IMR-90 (cell line): ENCODE measurements at regions not wholly inside any gene's neighbourhood (a gene's known extent, or its start where the extent isn't known, plus 50 kb on each side); places are given as distances from the start of the nearest gene placed in this dataset.

Experiments used
- ATAC-seq: fragments of 200-7000 bp; cut with Tn5 transposase; 2 replicates; pipeline ENCODE4 v1.9.1; 2020; ENCODE audit warnings: low read depth, mild to moderate bottlenecking, moderate library complexity
- BruUV-seq: library from RNA; stranded (reverse); fragments of 400-500 nt; replicated peaks from 2 replicates; lab custom pipeline; 2021; lab: Mats Ljungman, UMichigan
- CTCF ChIA-PET: fragments of 300-600 bp; formaldehyde crosslinking; extraction: SDS; loops from one replicate; lab custom pipeline; 2021; ENCODE audit warnings: antibody characterized with exemption; lab: Yijun Ruan, JAX
- POLR2A ChIA-PET: fragments of 300-600 bp; sonication (Branson Sonifier 250); formaldehyde crosslinking; loops from one replicate; lab custom pipeline; 2022; ENCODE audit warnings: antibody characterized with exemption; ENCODE audit not compliant: unreplicated experiment; lab: Charles Lee
- DNase-seq: peaks from one replicate; pipeline ENCODE4 v3.0.0; 2013
- H2AFZ ChIP-seq: replicated peaks from 2 replicates; pipeline ENCODE3; 2013; ENCODE audit warnings: low read length, mild to moderate bottlenecking; ENCODE audit not compliant: poor library complexity
- H2AK5ac ChIP-seq: 2 replicates; pipeline ENCODE4 v1.6.1; 2013; ENCODE audit warnings: low read depth, low read length, inconsistent platforms
- H2AK9ac ChIP-seq: replicated peaks from 2 replicates; pipeline ENCODE3; 2013; ENCODE audit warnings: mild to moderate bottlenecking, low read depth, low read length, moderate library complexity; ENCODE audit not compliant: poor library complexity
- H2BK120ac ChIP-seq: 2 replicates; pipeline ENCODE4 v1.6.1; 2013; ENCODE audit warnings: low read depth, low read length, inconsistent platforms
- H2BK15ac ChIP-seq: 3 replicates; pipeline ENCODE4 v1.6.1; 2013; ENCODE audit warnings: low read depth, low read length, inconsistent platforms
- H2BK20ac ChIP-seq: 2 replicates; pipeline ENCODE4 v1.6.1; 2013; ENCODE audit warnings: low read depth, mild to moderate bottlenecking, inconsistent platforms, low read length, moderate library complexity
- H2BK5ac ChIP-seq: 2 replicates; pipeline ENCODE4 v1.6.1; 2013; ENCODE audit warnings: mild to moderate bottlenecking, low read depth, low read length, inconsistent platforms; ENCODE audit not compliant: poor library complexity, severe bottlenecking
- H3K14ac ChIP-seq: replicated peaks from 2 replicates; pipeline ENCODE4 v1.6.1; 2013; ENCODE audit warnings: low read depth, low read length, inconsistent platforms
- H3K18ac ChIP-seq: 2 replicates; pipeline ENCODE4 v1.6.1; 2013; ENCODE audit warnings: low read depth, low read length, control low read depth
- H3K23ac ChIP-seq: 2 replicates; pipeline ENCODE4 v1.6.1; 2013; ENCODE audit warnings: low read depth, low read length, inconsistent platforms
- H3K27ac ChIP-seq: 2 replicates; pipeline ENCODE4 v1.5.1; 2013; ENCODE audit warnings: mild to moderate bottlenecking, control low read depth, low read length; ENCODE audit not compliant: insufficient read depth
- H3K27me3 ChIP-seq: 2 replicates; pipeline ENCODE4 v1.6.1; 2013; ENCODE audit warnings: low read length; ENCODE audit not compliant: control insufficient read depth, insufficient read depth
- H3K36me3 ChIP-seq: 2 replicates; pipeline ENCODE4 v1.6.1; 2013; ENCODE audit warnings: low read length, mixed read lengths; ENCODE audit not compliant: control insufficient read depth, insufficient read depth
- H3K4ac ChIP-seq: 2 replicates; pipeline ENCODE4 v1.6.1; 2013; ENCODE audit warnings: low read depth, low read length, inconsistent platforms
- H3K4me1 ChIP-seq: 2 replicates; pipeline ENCODE4 v1.6.1; 2013; ENCODE audit warnings: low read length, mixed read lengths; ENCODE audit not compliant: control insufficient read depth, insufficient read depth
- H3K4me2 ChIP-seq: 2 replicates; pipeline ENCODE4 v1.6.1; 2013; ENCODE audit warnings: low read depth, mild to moderate bottlenecking, control low read depth, low read length, moderate library complexity
- H3K4me3 ChIP-seq: 2 replicates; pipeline ENCODE4 v1.5.1; 2013; ENCODE audit warnings: low read depth, mild to moderate bottlenecking, control low read depth, low read length, moderate library complexity; ENCODE audit not compliant: insufficient read depth
- H3K56ac ChIP-seq: 2 replicates; pipeline ENCODE4 v1.6.1; 2013; ENCODE audit warnings: low read length, inconsistent platforms; ENCODE audit not compliant: insufficient read depth; ENCODE audit errors: extremely low read depth
- H3K79me1 ChIP-seq, 2 experiments: 2 replicates each; pipeline ENCODE4 v1.6.1; 2013; ENCODE audit warnings: low read length in 2 of 2, inconsistent platforms in 1 of 2, low read depth in 1 of 2
- H3K9ac ChIP-seq: 2 replicates; pipeline ENCODE4 v1.6.1; 2013; ENCODE audit warnings: low read depth, low read length, control low read depth
- H3K9me1 ChIP-seq: 2 replicates; pipeline ENCODE4 v1.6.1; 2013; ENCODE audit warnings: low read length, inconsistent platforms; ENCODE audit not compliant: insufficient read depth
- H3K9me3 ChIP-seq: 2 replicates; pipeline ENCODE4 v1.6.1; 2013; ENCODE audit warnings: low read length; ENCODE audit not compliant: control insufficient read depth, insufficient read depth
- H4K20me1 ChIP-seq: 2 replicates; pipeline ENCODE4 v1.6.1; 2013; ENCODE audit warnings: low read length, inconsistent platforms; ENCODE audit not compliant: insufficient read depth
- H4K5ac ChIP-seq: 2 replicates; pipeline ENCODE4 v1.6.1; 2013; ENCODE audit warnings: mild to moderate bottlenecking, low read depth, low read length, control low read depth
- H4K8ac ChIP-seq, 2 experiments: 2 replicates each; pipeline ENCODE4 v1.6.1; 2013; ENCODE audit warnings: low read depth in 2 of 2, low read length in 2 of 2, control low read depth in 1 of 2, inconsistent platforms in 1 of 2
- H4K91ac ChIP-seq: 2 replicates; pipeline ENCODE4 v1.6.1; 2013; ENCODE audit warnings: low read depth, low read length, inconsistent platforms; ENCODE audit not compliant: insufficient read depth
- NFE2L2 ChIP-seq: fragments of 150-350 bp; IDR thresholded peaks from 2 replicates; pipeline ENCODE4 v1.6.1; 2016; ENCODE audit warnings: low read depth, mild to moderate bottlenecking, low read length
- POLR2A ChIP-seq: IDR thresholded peaks from 2 replicates; pipeline ENCODE4 v1.6.1; 2012; ENCODE audit warnings: mild to moderate bottlenecking, low read depth, low read length
- RAD21 ChIP-seq: IDR thresholded peaks from 2 replicates; pipeline ENCODE4 v1.6.1; 2012; ENCODE audit warnings: low read length, improper control_type of control experiment
- RCOR1 ChIP-seq: IDR thresholded peaks from 2 replicates; pipeline ENCODE4 v1.6.1; 2012; ENCODE audit warnings: mild to moderate bottlenecking, low read length, improper control_type of control experiment; ENCODE audit not compliant: insufficient replicate concordance
- RFX5 ChIP-seq: IDR thresholded peaks from 2 replicates; pipeline ENCODE4 v1.8.0; 2012; ENCODE audit warnings: low read depth, mild to moderate bottlenecking, low read length, moderate library complexity
- WGBS, 2 experiments: methylation state at CpG; one replicate each; pipeline versions ENCODE4 v1.1.5 to v1.1.7; 2013; ENCODE audit warnings: missing lambda C conversion rate in 2 of 2; ENCODE audit not compliant: insufficient read length in 1 of 2; ENCODE audit errors: extremely low coverage in 2 of 2; 5-methylcytosine and 5-hydroxymethylcytosine counted together
- dilution Hi-C: fragments of 300-500 bp; cut with HindIII; formaldehyde crosslinking; loops from one replicate; pipeline ENCODE4 v1.14.3; 2018; ENCODE audit warnings: low sequenced_read_pairs; ENCODE audit not compliant: unreplicated experiment
- in situ Hi-C: fragments of 300-500 bp; cut with MboI; formaldehyde crosslinking; loops from 3 replicates; pipeline ENCODE4 v1.14.3; 2019; ENCODE audit warnings: low sequenced_read_pairs, inconsistent platforms, mixed read lengths
- intact Hi-C: fragments of 100-400 bp; cut with micrococcal nuclease; formaldehyde crosslinking; loops from 2 replicates; pipeline ENCODE4 v1.10.0; 2022
- TF ChIP-seq, protein P1 (sequence below): fragments of 150-350 bp; IDR thresholded peaks from 2 replicates; pipeline ENCODE4 v1.6.1; 2016; ENCODE audit warnings: low read depth, mild to moderate bottlenecking, low read length, moderate library complexity, borderline replicate concordance

- CTCF ChIA-PET = no interaction called here
- H3K4me2 ChIP-seq = no peak overlapping the region
- no peak overlapping the region for H4K91ac ChIP-seq
- DNase-seq (no peak), ATAC-seq (no peak)
- no peak overlapping the region for H4K8ac ChIP-seq
- POLR2A ChIA-PET = no interaction called here
- in situ Hi-C loops (no loop called here), intact Hi-C loops (no loop called here), dilution Hi-C loops (no loop called here)
- no peak overlapping the region for H2BK20ac ChIP-seq
- H3K27ac ChIP-seq = no peak overlapping the region
- no peak overlapping the region for H3K9ac ChIP-seq
- no peak overlapping the region for H2BK120ac ChIP-seq
- H4K20me1 ChIP-seq = no peaks in the 10 kb centered on the region
- no peak overlapping the region for H2BK5ac ChIP-seq
- no peak overlapping the region for H3K56ac ChIP-seq
- no peaks in the 10 kb centered on the region for H3K9me1 ChIP-seq
- H3K4me3 ChIP-seq = no peak overlapping the region
- no peak overlapping the region for H2AK9ac ChIP-seq
- peaks cover 4% of the 10 kb centered on the region; the same call in 1 of the 2 replicates for H3K4me1 ChIP-seq
- no peaks in the 10 kb centered on the region for H3K9me3 ChIP-seq
- peaks cover 18% of the 10 kb centered on the region for H3K27me3 ChIP-seq
- no peaks in the 10 kb centered on the region for H3K36me3 ChIP-seq
- H3K79me1 ChIP-seq = no peaks in the 10 kb centered on the region
- BruUV-seq = no TSS peak
- no peak overlapping the region for H4K5ac ChIP-seq
- no peak overlapping the region for H2AFZ ChIP-seq
- H3K23ac ChIP-seq = no peak overlapping the region
- WGBS, 2 experiments = no CpG with 5 or more reads among the region's 3 CpGs
- no peak overlapping the region for H2AK5ac ChIP-seq
- no peak overlapping the region for H3K4ac ChIP-seq
- no peak overlapping the region for H3K18ac ChIP-seq
- no peak overlapping the region for H2BK15ac ChIP-seq
- TF ChIP-seq, protein P1, sequence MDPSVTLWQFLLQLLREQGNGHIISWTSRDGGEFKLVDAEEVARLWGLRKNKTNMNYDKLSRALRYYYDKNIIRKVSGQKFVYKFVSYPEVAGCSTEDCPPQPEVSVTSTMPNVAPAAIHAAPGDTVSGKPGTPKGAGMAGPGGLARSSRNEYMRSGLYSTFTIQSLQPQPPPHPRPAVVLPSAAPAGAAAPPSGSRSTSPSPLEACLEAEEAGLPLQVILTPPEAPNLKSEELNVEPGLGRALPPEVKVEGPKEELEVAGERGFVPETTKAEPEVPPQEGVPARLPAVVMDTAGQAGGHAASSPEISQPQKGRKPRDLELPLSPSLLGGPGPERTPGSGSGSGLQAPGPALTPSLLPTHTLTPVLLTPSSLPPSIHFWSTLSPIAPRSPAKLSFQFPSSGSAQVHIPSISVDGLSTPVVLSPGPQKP = no peak
- TF ChIP-seq RFX5 (no peak), POLR2A (no peak), RAD21 (no peak), NFE2L2 (no peak), RCOR1 (no peak)
- no peak overlapping the region for H3K14ac ChIP-seq
These were observed 57.0 kb upstream of the SORBS2 start for GRCh38 chr4:185868983-185869382.
